ENCODE measurements at regions not wholly inside any gene's neighbourhood (a gene's known extent, or its start where the extent isn't known, plus 50 kb on each side); places are given as distances from the start of the nearest gene placed in this dataset.

GRCh38 chr21:24208562-24209260 is 1398.6 kb downstream of the MRPL39 start:
- 91% methylated on average over 53 of the region's 54 CpGs for WGBS
- H3K4me3 ChIP-seq (ENCODE audit: insufficient read depth in 1 of 2, low read depth in 1 of 2, low read length in 2 of 2), result no peak overlapping the region
- H3K9ac ChIP-seq (ENCODE audit: low read length), result no peak overlapping the region
- no peak overlapping the region for H3K27ac ChIP-seq (ENCODE audit: low read length, poor library complexity, severe bottlenecking)
- no peak overlapping the region for H3K4ac ChIP-seq (ENCODE audit: low read depth in 1 of 2, low read length in 2 of 2)
- H3K4me1 ChIP-seq (ENCODE audit: control insufficient read depth, insufficient read depth, low read depth, low read length), result no peaks in the 10 kb centered on the region
- no peak overlapping the region for H3K14ac ChIP-seq (ENCODE audit: low read length in 2 of 2)
- H3K23ac ChIP-seq (ENCODE audit: low read length in 2 of 2), result no peak overlapping the region
- no peak overlapping the region for H2BK15ac ChIP-seq (ENCODE audit: low read depth, poor library complexity, severe bottlenecking)
- H4K91ac ChIP-seq (ENCODE audit: low read length), result no peak overlapping the region
- no peak overlapping the region for H3K4me2 ChIP-seq (ENCODE audit: low read length, poor library complexity, severe bottlenecking)
- no peak for DNase-seq
- no peaks in the 10 kb centered on the region for H3K36me3 ChIP-seq (ENCODE audit: control insufficient read depth in 1 of 2, insufficient read depth in 2 of 2, low read depth in 1 of 2, low read length in 2 of 2)
- no peak overlapping the region for H3K18ac ChIP-seq (ENCODE audit: low read depth in 1 of 2, low read length in 2 of 2)
- H2AK5ac ChIP-seq (ENCODE audit: low read length, severe bottlenecking), result no peak overlapping the region
- H2BK120ac ChIP-seq (ENCODE audit: low read depth, low read length), result no peak overlapping the region
- no peaks in the 10 kb centered on the region for H3K79me1 ChIP-seq (replicated peaks; ENCODE audit: low read length, poor library complexity, severe bottlenecking)
- no peak overlapping the region for H2BK5ac ChIP-seq (ENCODE audit: low read depth, low read length, poor library complexity, severe bottlenecking)
- no peak overlapping the region for H2AFZ ChIP-seq (ENCODE audit: low read depth, low read length)
- no peaks in the 10 kb centered on the region for H3K27me3 ChIP-seq (ENCODE audit: control insufficient read depth in 1 of 2, insufficient read depth in 1 of 2, low read length in 2 of 2)
- peaks cover 3% of the 10 kb centered on the region for H3K9me3 ChIP-seq (ENCODE audit: control insufficient read depth, low read length)
- H2BK12ac ChIP-seq (ENCODE audit: low read length in 2 of 2), result no peak overlapping the region
- no peak overlapping the region for H4K8ac ChIP-seq (ENCODE audit: low read length)

GRCh38 chr21:24205319-24205718 is 1402.0 kb downstream of the MRPL39 start:
- Histone ChIP-seq H4K8ac (ENCODE audit: low read length) (no peak overlapping the region), H3K4ac (ENCODE audit: low read depth in 1 of 2, low read length in 2 of 2) (no peak overlapping the region), H3K4me1 (ENCODE audit: control insufficient read depth, insufficient read depth, low read depth, low read length) (no peaks in the 10 kb centered on the region), H3K27me3 (ENCODE audit: control insufficient read depth in 1 of 2, insufficient read depth in 1 of 2, low read length in 2 of 2) (no peaks in the 10 kb centered on the region), H3K18ac (ENCODE audit: low read depth in 1 of 2, low read length in 2 of 2) (no peak overlapping the region), H4K91ac (ENCODE audit: low read length) (no peak overlapping the region), H3K9me3 (ENCODE audit: control insufficient read depth, low read length) (peaks cover 3% of the 10 kb centered on the region), H3K23ac (ENCODE audit: low read length in 2 of 2) (no peak overlapping the region), H2BK15ac (ENCODE audit: low read depth, poor library complexity, severe bottlenecking) (no peak overlapping the region), H3K4me2 (ENCODE audit: low read length, poor library complexity, severe bottlenecking) (no peak overlapping the region), H3K79me1 (replicated peaks; ENCODE audit: low read length, poor library complexity, severe bottlenecking) (no peaks in the 10 kb centered on the region), H2AK5ac (ENCODE audit: low read length, severe bottlenecking) (no peak overlapping the region), H3K4me3 (ENCODE audit: insufficient read depth in 1 of 2, low read depth in 1 of 2, low read length in 2 of 2) (no peak overlapping the region), H2BK5ac (ENCODE audit: low read depth, low read length, poor library complexity, severe bottlenecking) (no peak overlapping the region), H2AFZ (ENCODE audit: low read depth, low read length) (no peak overlapping the region), H3K14ac (ENCODE audit: low read length in 2 of 2) (no peak overlapping the region), H2BK12ac (ENCODE audit: low read length in 2 of 2) (no peak overlapping the region), H2BK120ac (ENCODE audit: low read depth, low read length) (no peak overlapping the region), H3K9ac (ENCODE audit: low read length) (no peak overlapping the region), H3K36me3 (ENCODE audit: control insufficient read depth in 1 of 2, insufficient read depth in 2 of 2, low read depth in 1 of 2, low read length in 2 of 2) (no peaks in the 10 kb centered on the region), H3K27ac (ENCODE audit: low read length, poor library complexity, severe bottlenecking) (no peak overlapping the region)
- WGBS, result 4% methylated on average over 1 of the region's 2 CpGs
- DNase-seq, result no peak

- H3K4me2 ChIP-seq (ENCODE audit: low read length, poor library complexity, severe bottlenecking), result no peak overlapping the region
- no peak overlapping the region for H4K8ac ChIP-seq (ENCODE audit: low read length)
- no peaks in the 10 kb centered on the region for H3K27me3 ChIP-seq (ENCODE audit: control insufficient read depth in 1 of 2, insufficient read depth in 1 of 2, low read length in 2 of 2)
- no peak overlapping the region for H3K4ac ChIP-seq (ENCODE audit: low read depth in 1 of 2, low read length in 2 of 2)
- no peak overlapping the region for H2AK5ac ChIP-seq (ENCODE audit: low read length, severe bottlenecking)
- H3K27ac ChIP-seq (ENCODE audit: low read length, poor library complexity, severe bottlenecking), result no peak overlapping the region
- H2BK5ac ChIP-seq (ENCODE audit: low read depth, low read length, poor library complexity, severe bottlenecking), result no peak overlapping the region
- H3K9ac ChIP-seq (ENCODE audit: low read length), result no peak overlapping the region
- H3K18ac ChIP-seq (ENCODE audit: low read depth in 1 of 2, low read length in 2 of 2), result no peak overlapping the region
- no peaks in the 10 kb centered on the region for H3K4me1 ChIP-seq (ENCODE audit: control insufficient read depth, insufficient read depth, low read depth, low read length)
- no peak overlapping the region for H4K91ac ChIP-seq (ENCODE audit: low read length)
- H3K79me1 ChIP-seq (replicated peaks; ENCODE audit: low read length, poor library complexity, severe bottlenecking), result no peaks in the 10 kb centered on the region
- no peak overlapping the region for H2BK12ac ChIP-seq (ENCODE audit: low read length in 2 of 2)
- no peaks in the 10 kb centered on the region for H3K36me3 ChIP-seq (ENCODE audit: control insufficient read depth in 1 of 2, insufficient read depth in 2 of 2, low read depth in 1 of 2, low read length in 2 of 2)
- WGBS, result 94% methylated on average over 3 of the region's 6 CpGs
- no peak for DNase-seq
- no peak overlapping the region for H2BK15ac ChIP-seq (ENCODE audit: low read depth, poor library complexity, severe bottlenecking)
- peaks cover 1% of the 10 kb centered on the region for H3K9me3 ChIP-seq (ENCODE audit: control insufficient read depth, low read length)
- no peak overlapping the region for H2AFZ ChIP-seq (ENCODE audit: low read depth, low read length)
- H3K14ac ChIP-seq (ENCODE audit: low read length in 2 of 2), result no peak overlapping the region
- H3K4me3 ChIP-seq (ENCODE audit: insufficient read depth in 1 of 2, low read depth in 1 of 2, low read length in 2 of 2), result no peak overlapping the region
- H3K23ac ChIP-seq (ENCODE audit: low read length in 2 of 2), result no peak overlapping the region
- no peak overlapping the region for H2BK120ac ChIP-seq (ENCODE audit: low read depth, low read length)
Observed at GRCh38 chr21:24204641-24205040, 1402.6 kb downstream of the MRPL39 start.

- no peak for DNase-seq
- no peak overlapping the region for H3K4ac ChIP-seq (ENCODE audit: low read depth in 1 of 2, low read length in 2 of 2)
- 78% methylated on average over 1 of the region's 2 CpGs for WGBS
- H4K8ac ChIP-seq (ENCODE audit: low read length), result no peak overlapping the region
- no peaks in the 10 kb centered on the region for H3K9me3 ChIP-seq (ENCODE audit: control insufficient read depth, low read length)
- no peak overlapping the region for H3K4me2 ChIP-seq (ENCODE audit: low read length, poor library complexity, severe bottlenecking)
- no peak overlapping the region for H3K18ac ChIP-seq (ENCODE audit: low read depth in 1 of 2, low read length in 2 of 2)
- no peak overlapping the region for H3K27ac ChIP-seq (ENCODE audit: low read length, poor library complexity, severe bottlenecking)
- H3K9ac ChIP-seq (ENCODE audit: low read length), result no peak overlapping the region
- no peak overlapping the region for H2AK5ac ChIP-seq (ENCODE audit: low read length, severe bottlenecking)
- H3K79me1 ChIP-seq (replicated peaks; ENCODE audit: low read length, poor library complexity, severe bottlenecking), result no peaks in the 10 kb centered on the region
- H2BK120ac ChIP-seq (ENCODE audit: low read depth, low read length), result no peak overlapping the region
- no peaks in the 10 kb centered on the region for H3K27me3 ChIP-seq (ENCODE audit: control insufficient read depth in 1 of 2, insufficient read depth in 1 of 2, low read length in 2 of 2)
- no peaks in the 10 kb centered on the region for H3K4me1 ChIP-seq (ENCODE audit: control insufficient read depth, insufficient read depth, low read depth, low read length)
- no peak overlapping the region for H3K4me3 ChIP-seq (ENCODE audit: insufficient read depth in 1 of 2, low read depth in 1 of 2, low read length in 2 of 2)
- H3K14ac ChIP-seq (ENCODE audit: low read length in 2 of 2), result no peak overlapping the region
- no peak overlapping the region for H3K23ac ChIP-seq (ENCODE audit: low read length in 2 of 2)
- H2AFZ ChIP-seq (ENCODE audit: low read depth, low read length), result no peak overlapping the region
- no peaks in the 10 kb centered on the region for H3K36me3 ChIP-seq (ENCODE audit: control insufficient read depth in 1 of 2, insufficient read depth in 2 of 2, low read depth in 1 of 2, low read length in 2 of 2)
- no peak overlapping the region for H2BK5ac ChIP-seq (ENCODE audit: low read depth, low read length, poor library complexity, severe bottlenecking)
- no peak overlapping the region for H4K91ac ChIP-seq (ENCODE audit: low read length)
- H2BK15ac ChIP-seq (ENCODE audit: low read depth, poor library complexity, severe bottlenecking), result no peak overlapping the region
- H2BK12ac ChIP-seq (ENCODE audit: low read length in 2 of 2), result no peak overlapping the region
Observed at GRCh38 chr21:24200052-24200451, 1407.2 kb downstream of the MRPL39 start.

Data from mesenchymal stem cell (in vitro differentiated cells and primary cell).